NCI-H2029 (cell line): ENCODE measurements at regions not wholly inside any gene's neighbourhood (a gene's known extent, or its start where the extent isn't known, plus 50 kb on each side); places are given as distances from the start of the nearest gene placed in this dataset.
"Not testable (repeated sequence)": the region's sequence is repeated elsewhere in the genome, so short reads cannot be mapped to it uniquely, and the experiment has no call there.

ENCODE experiments used
- DNase-seq: peaks from one replicate; lab custom pipeline; 2025; lab: John Stamatoyannopoulos, UW

DNA sequence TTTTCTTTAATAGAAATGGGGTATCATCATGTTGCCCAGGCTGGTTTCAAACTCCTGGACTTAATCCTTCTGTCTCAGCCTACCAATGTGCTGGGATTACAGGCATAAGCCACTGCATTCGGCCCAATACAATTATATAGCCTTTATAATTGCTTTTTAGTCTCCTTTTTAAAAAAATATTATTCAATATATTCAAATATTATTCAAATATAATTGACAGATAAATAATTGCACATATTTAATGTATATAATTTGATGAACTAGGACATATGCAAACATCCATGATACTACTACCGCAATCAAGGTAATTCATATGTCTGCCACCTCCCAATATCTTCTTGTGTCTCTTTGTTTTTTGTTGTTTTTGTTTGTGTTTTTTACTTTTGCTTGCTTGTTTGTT is 894.2 kb upstream of the PTPRD start:
- no peak for DNase-seq

DNA sequence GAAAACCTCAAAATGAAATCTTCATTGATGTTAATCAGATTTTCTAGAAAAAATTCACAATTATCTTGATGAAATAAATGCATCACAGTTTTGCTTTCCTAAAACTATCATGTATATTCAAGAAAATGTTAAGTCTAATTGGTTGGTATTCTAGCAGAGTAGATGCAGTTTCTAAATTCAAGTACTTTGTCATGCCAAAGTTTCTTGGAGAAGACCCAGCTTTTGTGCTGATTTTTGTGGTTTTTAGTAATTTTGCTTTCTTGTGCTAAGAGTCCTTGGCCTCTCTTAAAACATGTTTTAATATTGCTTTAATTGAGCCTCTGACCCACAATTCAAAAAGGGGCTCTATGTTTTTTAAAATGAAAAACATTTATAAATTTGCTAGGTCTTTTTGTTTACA is 924.8 kb upstream of the PTPRD start:
- no peak for DNase-seq

DNA sequence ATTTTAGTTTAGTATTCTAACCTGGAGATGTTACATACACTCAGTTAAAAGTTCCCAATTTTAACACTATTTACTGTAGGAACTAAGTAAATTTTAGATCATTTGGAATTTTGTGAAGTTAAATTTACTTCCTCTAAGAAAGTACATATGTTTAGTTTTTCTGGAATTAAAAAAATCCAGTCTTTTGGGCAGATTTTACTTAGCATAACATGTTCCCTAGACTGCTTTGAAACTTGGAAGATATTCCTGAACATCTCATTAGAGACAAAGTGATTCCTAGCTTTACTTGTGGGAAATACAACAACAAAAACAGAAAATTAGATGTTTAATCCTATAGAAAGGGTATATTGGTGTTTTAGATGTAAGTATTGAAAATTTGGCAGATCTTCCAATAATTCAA is 930.0 kb upstream of the PTPRD start:
- DNase-seq, result no peak

DNA sequence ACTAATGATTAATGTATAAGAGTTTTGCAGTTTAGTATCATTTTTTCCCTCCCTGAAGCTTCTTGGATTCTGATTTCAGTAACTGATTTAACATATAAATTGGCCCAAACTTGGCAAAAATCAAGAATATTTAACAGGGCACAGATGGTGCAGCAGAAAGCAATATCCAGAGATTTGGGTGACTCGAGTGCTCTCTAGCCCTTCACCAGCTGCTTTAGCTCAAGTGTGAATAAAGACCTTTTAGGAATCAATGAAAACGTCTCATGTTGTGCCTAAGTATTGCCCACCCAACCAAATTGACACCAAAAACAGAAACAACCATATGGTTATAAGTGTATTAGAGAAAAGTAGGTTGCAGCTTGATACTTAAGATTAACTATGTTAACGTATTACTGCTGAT is 933.4 kb upstream of the PTPRD start:
- no peak for DNase-seq

DNA sequence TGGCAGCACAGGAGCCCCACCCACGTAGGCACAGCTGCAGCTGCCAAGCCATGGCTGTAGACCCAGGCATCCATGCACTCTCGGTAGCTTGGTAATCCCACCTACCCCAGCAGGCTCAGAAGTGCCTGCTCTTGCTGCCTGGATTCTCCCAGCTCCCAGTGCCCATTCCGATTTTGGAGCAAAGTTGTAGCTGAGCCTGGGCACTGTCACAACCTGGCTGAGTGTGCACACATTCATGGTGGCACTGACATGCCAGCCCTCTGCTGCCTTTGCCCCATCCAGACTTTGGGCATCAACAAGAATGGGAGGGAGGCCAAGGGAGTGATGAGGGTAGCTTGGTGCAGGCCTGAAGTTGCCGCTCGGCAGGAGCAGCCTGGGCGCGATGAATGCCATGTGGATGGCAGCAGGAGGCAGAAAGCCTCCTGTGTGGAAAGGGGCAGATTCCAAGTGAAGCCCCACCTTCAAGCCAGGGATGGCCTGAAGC is 936.6 kb upstream of the PTPRD start:
- no peak for DNase-seq

DNA sequence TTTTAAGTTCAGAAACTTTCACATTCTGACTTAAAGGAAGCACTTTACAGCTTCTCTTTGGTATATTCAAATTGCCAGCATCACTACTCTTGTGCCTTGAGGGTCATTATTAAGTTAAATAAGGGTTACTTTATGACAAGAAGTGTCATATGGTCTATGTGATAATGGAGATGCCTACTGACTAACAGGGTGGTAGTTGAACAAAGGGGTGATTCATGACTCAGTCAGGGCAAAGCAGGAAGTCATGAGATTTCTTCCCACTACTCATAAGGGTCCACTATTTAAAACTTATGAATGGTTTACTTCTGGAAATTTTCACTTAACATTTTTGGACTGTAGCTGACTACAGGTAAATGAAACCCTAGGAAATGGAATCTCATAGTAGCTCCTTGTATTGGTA is 938.3 kb upstream of the PTPRD start:
- no peak for DNase-seq

DNA sequence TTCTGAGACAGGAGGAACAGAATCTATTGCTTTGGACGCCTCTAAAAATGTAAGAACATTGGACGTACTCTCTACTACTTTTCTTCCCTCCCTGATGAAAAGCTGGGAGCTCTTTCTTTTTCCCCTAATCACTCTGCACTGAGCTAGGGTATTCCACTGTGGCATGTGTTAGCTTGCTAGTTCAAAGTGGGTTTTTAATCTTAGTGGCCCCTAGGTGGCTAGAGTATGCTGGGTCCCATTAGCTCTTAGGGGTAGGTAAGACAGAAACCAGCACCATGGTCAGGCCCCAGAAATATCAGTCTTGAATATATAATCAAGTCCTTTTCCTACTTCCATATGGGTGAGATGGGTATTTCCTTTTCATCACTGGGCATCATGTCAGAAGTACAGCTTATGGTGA is 945.2 kb upstream of the PTPRD start:
- DNase-seq, result no peak

DNA sequence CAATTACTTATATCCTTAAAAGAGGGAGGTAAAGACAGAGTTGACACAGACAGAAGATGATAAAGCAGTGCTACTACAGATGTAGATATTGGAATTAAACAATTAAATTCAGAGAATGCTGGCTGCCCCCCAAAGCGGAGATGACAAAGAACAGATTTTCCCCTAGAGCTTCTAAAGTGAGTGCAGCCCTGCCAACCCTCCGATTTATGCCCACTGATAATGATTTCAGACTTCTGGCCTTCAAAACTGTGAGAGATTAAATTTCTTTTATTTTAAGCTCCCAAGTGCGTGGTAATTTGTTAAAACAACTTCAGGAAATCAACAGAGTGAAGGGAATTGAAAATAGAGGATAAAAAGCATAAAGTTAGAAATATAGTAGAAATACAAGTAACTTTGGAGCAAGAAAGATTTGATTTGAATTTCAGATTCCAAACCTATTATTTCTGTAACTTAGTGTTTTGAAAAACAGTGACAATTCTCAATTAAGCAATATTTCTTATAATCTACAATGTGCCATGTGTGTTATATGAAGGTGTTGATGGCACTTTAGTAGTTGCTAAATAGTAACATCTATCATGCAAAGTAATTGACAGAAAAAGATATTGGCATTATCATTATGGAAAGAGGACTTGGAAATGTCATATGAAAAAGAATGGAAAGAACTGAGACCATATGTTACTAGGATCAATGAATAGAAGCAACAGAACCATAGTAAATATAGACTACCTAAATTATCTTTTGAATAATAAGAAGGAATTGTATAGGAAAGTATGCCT is 946.4 kb upstream of the PTPRD start:
- no peak for DNase-seq

DNA sequence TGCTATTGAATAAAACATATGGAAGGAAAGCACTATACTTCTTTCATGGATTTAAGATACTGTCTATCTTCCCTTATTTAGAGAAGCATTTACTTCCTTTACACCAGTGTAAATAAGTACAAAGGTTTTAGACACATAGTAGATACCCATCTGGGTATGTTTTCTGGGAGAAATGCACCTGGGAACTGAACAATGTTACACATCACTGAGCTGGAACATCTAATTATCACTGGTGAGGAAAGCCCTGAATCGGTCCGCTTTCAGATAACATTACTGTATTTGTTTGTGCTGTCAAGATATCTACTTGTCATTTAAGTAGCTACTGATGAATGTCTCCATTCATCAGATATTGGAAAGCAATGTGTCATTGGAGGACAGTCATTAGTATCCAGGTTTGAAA is 964.7 kb upstream of the PTPRD start:
- peak; percentile 2 for DNase-seq

DNA sequence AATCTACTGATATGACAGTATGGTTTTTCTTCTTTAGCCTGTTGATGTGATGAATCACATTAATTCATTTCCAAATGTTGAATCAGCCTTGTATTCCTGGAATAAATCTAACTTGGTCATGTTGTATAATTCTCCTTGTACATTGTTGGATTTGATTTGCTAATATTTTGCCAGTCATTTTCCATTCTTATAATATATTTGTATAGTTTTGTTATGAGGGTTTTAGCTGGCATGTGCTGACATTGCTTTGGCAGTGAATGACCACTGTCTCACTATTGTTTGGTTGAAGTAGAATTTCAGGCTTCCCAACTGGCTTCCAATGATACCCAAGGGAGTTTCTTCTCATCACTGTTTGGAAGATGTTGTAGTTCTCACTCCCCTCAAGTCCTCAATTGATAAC is 983.0 kb upstream of the PTPRD start:
- no peak for DNase-seq

DNA sequence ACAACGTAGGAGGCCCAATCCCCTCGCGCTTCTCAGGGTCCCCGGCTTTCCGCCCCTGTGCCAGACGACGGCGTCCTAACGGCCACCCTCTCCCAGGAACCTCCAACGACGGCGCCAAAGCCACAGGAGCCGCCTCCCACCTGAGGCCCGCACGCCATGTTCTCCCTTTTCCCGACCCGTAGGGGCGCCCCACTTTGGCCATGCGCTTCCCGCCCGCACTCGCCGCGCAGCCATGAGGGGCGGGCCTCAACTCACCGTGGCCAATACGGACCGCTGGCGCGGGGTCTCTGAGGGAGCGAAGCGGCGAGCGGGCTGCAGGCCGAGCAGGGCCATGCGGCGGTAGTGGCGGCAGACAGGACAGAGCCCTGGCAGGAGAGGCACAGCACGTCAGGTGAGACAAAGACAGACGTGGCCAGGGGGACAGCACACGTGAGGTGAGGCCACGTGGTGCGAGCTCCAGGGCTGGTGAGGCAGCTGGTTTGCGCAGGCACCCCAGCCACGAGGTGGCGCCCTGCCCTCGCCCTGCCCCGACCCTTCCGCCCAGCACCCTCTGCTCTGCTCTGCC is 1005.5 kb upstream of the PTPRD start:
- no peak for DNase-seq

DNA sequence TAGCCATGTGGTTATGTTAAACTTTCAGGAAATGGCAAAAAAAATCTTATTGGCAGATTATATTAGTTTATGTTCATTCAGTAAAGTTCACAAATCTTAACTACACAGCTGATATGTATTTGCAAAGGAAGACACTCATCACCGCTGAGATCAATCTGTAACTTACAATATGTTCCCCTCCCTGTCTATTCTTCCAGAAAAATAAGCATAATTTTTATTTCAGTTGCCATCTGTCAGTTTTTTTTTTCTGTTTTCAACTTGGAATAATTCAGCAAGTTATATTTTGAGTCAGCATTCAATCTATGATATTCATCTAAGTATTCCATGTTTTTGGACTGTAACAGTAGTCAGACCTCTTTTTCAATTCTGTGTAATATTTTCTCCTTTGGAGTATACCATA is 1019.9 kb upstream of the PTPRD start:
- no peak for DNase-seq

DNA sequence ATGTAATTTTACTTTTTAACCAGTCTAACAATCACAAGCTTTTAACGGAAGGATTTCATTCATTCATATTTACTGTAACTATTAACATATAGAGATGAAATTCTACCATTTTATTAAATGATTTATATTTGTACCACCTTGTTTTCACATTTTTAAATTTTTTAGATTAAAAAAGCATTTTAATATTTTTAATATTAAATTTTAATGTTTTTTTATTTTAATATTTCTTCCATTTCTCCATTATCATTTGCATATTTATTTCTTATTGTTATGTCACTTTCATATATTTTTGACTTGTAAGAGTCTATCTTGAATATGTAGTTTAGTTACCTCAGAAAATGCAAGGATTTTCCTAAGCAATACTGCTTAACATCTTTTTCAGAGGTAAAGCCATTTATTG is 1034.0 kb upstream of the PTPRD start:
- DNase-seq, result no peak

DNA sequence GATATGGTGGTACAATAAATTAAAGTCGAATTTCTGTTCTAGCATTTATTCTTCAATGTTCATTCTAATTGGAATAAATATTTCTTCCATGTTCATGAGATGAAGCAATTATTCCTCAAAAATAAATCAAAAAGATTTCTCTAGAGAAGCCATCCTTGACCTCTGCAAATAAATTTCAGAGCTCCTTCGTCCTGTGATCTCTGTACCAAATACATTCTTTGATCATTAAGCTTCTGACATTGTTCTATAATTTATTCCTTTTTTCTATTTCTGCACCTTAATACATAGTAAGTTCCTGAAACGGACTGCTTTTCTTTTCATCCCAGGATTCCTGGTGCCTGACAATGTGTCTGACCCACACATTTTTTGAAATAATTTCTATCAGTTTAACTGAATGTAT is 1039.3 kb upstream of the TYRP1 start:
- no peak for DNase-seq

DNA sequence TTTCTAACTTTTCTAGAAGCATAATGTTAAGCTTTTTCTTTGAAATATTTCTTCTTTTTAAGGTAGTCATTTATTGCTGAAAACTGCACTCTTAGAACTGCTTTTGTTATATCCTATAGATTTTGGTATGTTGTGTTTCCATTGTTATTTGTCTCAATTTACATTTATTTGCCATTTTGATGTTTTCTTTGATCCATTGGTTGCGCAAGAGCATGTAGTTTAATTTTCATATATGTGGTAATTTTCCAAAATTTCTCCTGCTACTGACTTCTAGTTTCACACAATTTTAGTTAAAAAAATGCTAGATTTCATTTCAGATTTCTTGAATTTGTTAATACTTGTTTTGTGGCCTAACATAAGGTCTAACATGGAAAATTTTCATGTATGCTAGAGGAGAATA is 1029.3 kb upstream of the TYRP1 start:
- DNase-seq, result no peak

DNA sequence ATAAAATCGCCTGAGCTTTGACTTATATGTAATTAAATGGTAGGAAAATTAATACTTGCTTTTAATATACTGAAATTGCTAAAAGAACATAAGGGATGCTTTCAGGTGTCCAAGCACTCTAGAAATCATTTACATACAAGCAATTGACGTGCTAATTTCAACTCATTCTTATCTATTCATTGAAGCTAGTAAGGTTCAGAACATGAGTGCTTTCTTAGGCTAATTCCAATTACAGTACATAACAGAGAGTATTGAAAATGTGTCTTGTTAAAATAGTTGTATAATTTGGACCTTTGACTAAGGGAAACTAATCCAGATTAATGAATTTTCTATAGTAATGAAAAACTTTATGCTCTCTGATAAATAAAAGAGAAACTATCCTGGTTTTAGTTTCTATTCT is 1016.4 kb upstream of the TYRP1 start:
- no peak for DNase-seq

DNA sequence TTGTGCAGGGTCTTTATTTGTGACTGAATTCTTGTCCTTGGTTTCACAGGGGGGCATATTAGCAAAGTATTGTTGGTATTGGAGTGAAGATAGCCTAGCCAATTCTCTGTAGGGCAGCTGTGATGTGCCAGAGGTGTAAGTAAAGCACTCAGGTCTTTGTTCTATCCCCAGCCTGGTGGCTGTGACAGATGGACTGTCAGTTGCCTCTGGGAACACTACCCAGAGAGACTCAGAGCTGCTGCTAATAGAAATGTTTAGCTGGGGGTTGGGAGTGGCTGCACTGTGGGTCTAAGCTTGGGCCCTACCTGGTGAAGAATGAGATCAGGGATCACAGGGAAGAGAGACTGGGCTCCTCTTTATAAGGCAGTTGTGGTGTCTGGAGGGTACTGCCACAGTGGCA is 1006.5 kb upstream of the TYRP1 start:
- no peak for DNase-seq

DNA sequence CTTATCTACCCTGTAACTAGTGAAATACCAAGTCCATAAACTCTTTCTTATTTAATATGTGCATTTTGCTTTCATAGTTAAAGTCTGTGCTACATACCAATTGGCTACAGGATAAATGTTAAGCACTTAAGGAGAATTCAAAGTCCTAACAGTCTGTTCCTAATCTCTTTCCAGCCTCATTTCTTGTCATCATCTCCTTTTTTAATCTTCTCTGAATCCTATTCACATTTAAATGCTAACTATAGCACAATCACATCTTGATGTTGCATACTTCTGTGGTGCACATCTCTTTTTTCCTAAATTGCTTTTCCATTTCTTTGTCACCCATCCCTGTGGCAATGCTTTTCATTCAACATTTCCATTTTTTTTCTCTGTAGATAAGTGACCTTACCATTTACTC is 996.1 kb upstream of the TYRP1 start:
- no peak for DNase-seq

DNA sequence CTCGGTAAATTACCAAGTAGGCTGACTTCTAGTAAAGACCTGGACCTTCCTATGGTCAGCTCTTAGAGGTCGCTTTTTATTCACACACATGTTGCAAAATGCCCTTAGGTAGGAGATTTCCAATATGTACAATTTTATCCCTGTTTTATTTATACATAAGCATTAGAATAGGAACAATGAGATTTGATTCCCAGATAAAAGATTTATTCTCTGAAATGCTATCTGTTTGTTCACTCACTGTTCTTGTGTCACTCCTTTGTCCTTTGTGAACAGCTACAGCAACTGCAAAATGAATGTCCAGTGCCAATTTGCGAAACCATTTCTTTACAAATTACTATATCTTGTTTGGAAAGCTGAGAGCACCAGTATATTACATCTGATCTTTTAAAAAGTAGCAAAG is 991.5 kb upstream of the TYRP1 start:
- no peak for DNase-seq

DNA sequence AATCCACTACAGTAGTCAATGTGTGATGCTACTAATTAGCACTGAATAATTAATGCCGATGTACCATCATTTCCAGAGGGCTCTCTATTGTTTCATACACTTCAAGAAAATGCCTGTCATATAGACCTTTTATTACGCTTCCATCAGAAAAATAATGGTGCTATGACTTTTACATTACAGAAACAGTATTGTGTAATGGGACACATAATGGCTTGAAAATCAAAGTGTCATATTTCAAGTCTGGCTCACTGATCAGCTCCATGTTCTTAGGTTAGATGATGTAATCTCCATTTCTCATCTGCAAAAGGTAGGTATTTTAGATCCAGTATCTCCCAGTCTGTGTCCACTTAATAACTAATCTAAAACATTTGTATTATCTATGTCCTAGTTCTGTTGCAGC is 990.6 kb upstream of the TYRP1 start:
- DNase-seq, result peak; percentile 14

DNA sequence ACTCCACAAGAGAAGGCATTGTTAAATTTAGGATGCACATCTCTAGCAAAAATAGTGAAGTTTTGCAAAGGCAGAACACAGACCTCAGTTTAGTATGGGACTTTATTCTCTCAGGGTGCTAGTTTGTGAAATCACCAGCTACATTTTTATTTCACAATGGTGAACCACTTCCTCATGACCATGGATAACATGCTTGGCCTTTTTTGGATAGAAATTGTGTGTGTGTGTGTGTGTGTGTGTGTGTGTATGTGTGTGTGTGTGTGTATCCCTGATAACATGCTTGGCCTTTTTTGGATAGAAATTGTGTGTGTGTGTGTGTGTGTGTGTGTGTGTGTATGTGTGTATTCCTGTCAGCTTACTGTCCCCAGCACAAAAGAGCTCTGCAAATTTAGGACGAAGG is 989.0 kb upstream of the TYRP1 start:
- DNase-seq, result not testable (repeated sequence)

DNA sequence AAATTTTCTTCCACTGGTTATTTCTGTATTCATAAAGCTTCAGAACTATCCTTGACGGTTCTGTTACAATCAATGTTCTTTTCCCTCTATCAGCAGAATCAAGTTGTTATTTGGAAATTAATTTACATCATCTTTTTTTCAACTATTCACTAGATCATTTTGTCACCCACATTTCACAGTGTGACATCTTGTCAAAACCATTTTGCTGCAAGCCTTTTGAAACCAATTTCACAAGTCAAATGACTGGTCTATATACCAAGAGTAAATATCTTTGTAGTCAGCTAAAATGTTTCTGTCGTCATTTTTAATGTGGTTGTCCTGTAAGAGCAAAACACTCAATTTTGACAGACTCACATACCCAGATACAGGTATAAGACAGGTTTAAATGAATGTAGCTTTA is 984.3 kb upstream of the TYRP1 start:
- DNase-seq, result no peak

DNA sequence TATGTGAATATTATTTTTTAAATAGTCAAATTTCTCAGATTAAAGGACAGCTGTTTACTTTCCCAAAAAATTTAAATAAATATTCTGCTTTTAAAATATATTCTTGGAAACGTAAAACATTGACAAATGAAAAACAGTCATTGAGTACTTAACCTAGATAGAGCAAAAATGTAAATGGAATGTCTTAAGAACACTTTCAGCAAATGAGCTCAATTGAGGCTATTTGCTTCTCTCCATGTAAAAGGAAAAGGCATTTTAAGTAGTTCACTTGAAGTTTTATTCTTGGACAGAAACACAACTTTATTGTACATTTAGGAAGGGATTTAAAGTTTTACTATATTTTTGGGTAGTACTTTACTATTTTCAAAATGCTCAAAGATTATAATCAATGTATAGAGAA is 983.6 kb upstream of the TYRP1 start:
- DNase-seq, result no peak

DNA sequence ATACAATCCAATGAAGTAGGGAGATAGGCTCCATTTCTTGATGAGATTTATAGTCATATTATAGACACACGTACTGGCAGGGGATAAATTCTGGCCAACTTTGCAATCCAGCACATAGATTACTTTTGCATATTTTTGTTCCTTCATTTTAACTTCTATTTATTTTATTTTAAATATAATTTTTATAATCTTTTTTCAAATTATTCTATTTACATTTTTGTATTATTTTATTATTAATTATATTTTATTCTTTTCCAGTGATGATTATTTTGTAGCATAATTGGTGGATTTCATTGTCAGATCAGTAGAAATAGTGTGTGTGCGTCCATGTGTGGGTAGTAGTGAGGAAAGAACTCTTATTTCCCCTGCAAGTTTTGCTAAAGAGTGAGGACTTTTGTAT is 980.1 kb upstream of the TYRP1 start:
- no peak for DNase-seq
